ACC112 (cell line): ENCODE measurements at regions not wholly inside any gene's neighbourhood (a gene's known extent, or its start where the extent isn't known, plus 50 kb on each side); places are given as distances from the start of the nearest gene placed in this dataset.

ENCODE experiments used
- H2AFZ ChIP-seq: fragments of 200-600 bp; sonication (generic); one replicate; pipeline ENCODE4 v1.6.0; 2017; ENCODE audit warnings: antibody characterized with exemption, low read length; ENCODE audit not compliant: unreplicated experiment
- H3K27ac ChIP-seq: fragments of 200-600 bp; sonication (generic); 2 replicates; pipeline ENCODE4 v1.5.1; 2014; ENCODE audit warnings: low read depth, mild to moderate bottlenecking, antibody characterized with exemption, low read length, moderate library complexity
- H3K27me3 ChIP-seq: fragments of 200-600 bp; sonication (generic); 2 replicates; pipeline ENCODE4 v1.6.1; 2014; ENCODE audit warnings: mild to moderate bottlenecking, antibody characterized with exemption, low read length, moderate library complexity, mixed read lengths; ENCODE audit not compliant: insufficient read depth
- H3K36me3 ChIP-seq: fragments of 200-600 bp; sonication (generic); 2 replicates; pipeline ENCODE4 v1.6.1; 2016; ENCODE audit warnings: mild to moderate bottlenecking, antibody characterized with exemption, low read length, moderate library complexity, mixed read lengths; ENCODE audit not compliant: insufficient read depth
- H3K4me1 ChIP-seq: fragments of 200-600 bp; sonication (generic); one replicate; pipeline ENCODE4 v1.6.1; 2016; ENCODE audit warnings: low read length, mixed read lengths; ENCODE audit not compliant: insufficient read depth, unreplicated experiment, control insufficient read depth
- H3K4me3 ChIP-seq: fragments of 200-600 bp; sonication (generic); 2 replicates; pipeline ENCODE4 v1.5.1; 2014; ENCODE audit warnings: mild to moderate bottlenecking, low read depth, low read length
- H3K79me2 ChIP-seq: fragments of 200-600 bp; sonication (generic); one replicate; pipeline ENCODE4 v1.6.0; 2016; ENCODE audit warnings: low read length; ENCODE audit not compliant: control insufficient read depth, unreplicated experiment, insufficient read depth

GRCh38 chr16:82499302-82499701 is 127.5 kb upstream of the CDH13 start:
- Histone ChIP-seq H3K27ac (no peak overlapping the region), H3K27me3 (no peaks in the 10 kb centered on the region), H3K4me3 (no peak overlapping the region), H3K79me2 (no peaks in the 10 kb centered on the region), H3K36me3 (no peaks in the 10 kb centered on the region), H2AFZ (no peak overlapping the region), H3K4me1 (no peaks in the 10 kb centered on the region)

GRCh38 chr16:82497139-82497538 is 129.6 kb upstream of the CDH13 start:
- no peaks in the 10 kb centered on the region for H3K36me3 ChIP-seq
- H2AFZ ChIP-seq: no peak overlapping the region
- H3K27me3 ChIP-seq: no peaks in the 10 kb centered on the region
- H3K4me1 ChIP-seq: no peaks in the 10 kb centered on the region
- H3K4me3 ChIP-seq: no peak overlapping the region
- H3K27ac ChIP-seq: no peak overlapping the region
- no peaks in the 10 kb centered on the region for H3K79me2 ChIP-seq

- Histone ChIP-seq H3K27ac (no peak overlapping the region), H3K4me3 (no peak overlapping the region), H3K27me3 (no peaks in the 10 kb centered on the region)
Measured at GRCh38 chr16:82488460-82488859, 138.3 kb upstream of the CDH13 start.

GRCh38 chr16:82481455-82481854 is 145.3 kb upstream of the CDH13 start:
- Histone ChIP-seq H3K27ac (no peak overlapping the region), H3K36me3 (no peaks in the 10 kb centered on the region), H2AFZ (no peak overlapping the region), H3K4me3 (no peak overlapping the region), H3K27me3 (no peaks in the 10 kb centered on the region), H3K4me1 (no peaks in the 10 kb centered on the region), H3K79me2 (no peaks in the 10 kb centered on the region)

More at GRCh38 chr16:82488460-82488859, 138.3 kb upstream of the CDH13 start:
- no peaks in the 10 kb centered on the region for H3K79me2 ChIP-seq
- no peaks in the 10 kb centered on the region for H3K36me3 ChIP-seq
- H3K4me1 ChIP-seq: no peaks in the 10 kb centered on the region
- H2AFZ ChIP-seq: no peak overlapping the region

- Histone ChIP-seq H3K79me2 (no peaks in the 10 kb centered on the region), H3K4me3 (no peak overlapping the region), H3K27ac (no peak overlapping the region), H3K36me3 (no peaks in the 10 kb centered on the region), H3K4me1 (no peaks in the 10 kb centered on the region), H2AFZ (no peak overlapping the region), H3K27me3 (no peaks in the 10 kb centered on the region)
Measured at GRCh38 chr16:82476786-82477185, 150.0 kb upstream of the CDH13 start.

- no peak overlapping the region for H2AFZ ChIP-seq
- H3K4me1 ChIP-seq: no peaks in the 10 kb centered on the region
- H3K36me3 ChIP-seq: no peaks in the 10 kb centered on the region
- no peak overlapping the region for H3K4me3 ChIP-seq
- no peaks in the 10 kb centered on the region for H3K79me2 ChIP-seq
- no peak overlapping the region for H3K27ac ChIP-seq
- H3K27me3 ChIP-seq: no peaks in the 10 kb centered on the region
Measured at GRCh38 chr16:82470620-82471152, 156.1 kb upstream of the CDH13 start.

- Histone ChIP-seq H3K36me3 (no peaks in the 10 kb centered on the region), H3K27me3 (no peaks in the 10 kb centered on the region), H3K4me3 (no peak overlapping the region), H2AFZ (no peak overlapping the region), H3K79me2 (no peaks in the 10 kb centered on the region), H3K4me1 (no peaks in the 10 kb centered on the region), H3K27ac (no peak overlapping the region)
Measured at GRCh38 chr16:82470016-82470415, 156.8 kb upstream of the CDH13 start.

- H2AFZ ChIP-seq: no peak overlapping the region
- no peaks in the 10 kb centered on the region for H3K36me3 ChIP-seq
- H3K27me3 ChIP-seq: no peaks in the 10 kb centered on the region
- H3K79me2 ChIP-seq: no peaks in the 10 kb centered on the region
- no peak overlapping the region for H3K4me3 ChIP-seq
- H3K4me1 ChIP-seq: no peaks in the 10 kb centered on the region
- no peak overlapping the region for H3K27ac ChIP-seq
Measured at GRCh38 chr16:82464187-82464586, 162.6 kb upstream of the CDH13 start.

GRCh38 chr16:82460766-82461165 is 166.0 kb upstream of the CDH13 start:
- Histone ChIP-seq H3K79me2 (no peaks in the 10 kb centered on the region), H3K27me3 (no peaks in the 10 kb centered on the region), H3K36me3 (no peaks in the 10 kb centered on the region), H3K27ac (no peak overlapping the region), H3K4me1 (no peaks in the 10 kb centered on the region), H2AFZ (no peak overlapping the region), H3K4me3 (no peak overlapping the region)

- no peaks in the 10 kb centered on the region for H3K27me3 ChIP-seq
- no peaks in the 10 kb centered on the region for H3K36me3 ChIP-seq
- H3K27ac ChIP-seq: no peak overlapping the region
- no peak overlapping the region for H3K4me3 ChIP-seq
- no peaks in the 10 kb centered on the region for H3K79me2 ChIP-seq
- no peak overlapping the region for H2AFZ ChIP-seq
- H3K4me1 ChIP-seq: no peaks in the 10 kb centered on the region
Measured at GRCh38 chr16:82459580-82460256, 167.1 kb upstream of the CDH13 start.

GRCh38 chr16:82456683-82457082 is 170.1 kb upstream of the CDH13 start:
- H3K4me3 ChIP-seq: no peak overlapping the region
- H3K4me1 ChIP-seq: no peaks in the 10 kb centered on the region
- no peaks in the 10 kb centered on the region for H3K79me2 ChIP-seq
- no peak overlapping the region for H2AFZ ChIP-seq
- H3K36me3 ChIP-seq: no peaks in the 10 kb centered on the region
- H3K27me3 ChIP-seq: no peaks in the 10 kb centered on the region
- no peak overlapping the region for H3K27ac ChIP-seq
